Kidney (tissue), 13 donors: ENCODE measurements at regions not wholly inside any gene's neighbourhood (a gene's known extent, or its start where the extent isn't known, plus 50 kb on each side); places are given as distances from the start of the nearest gene placed in this dataset.

Experiments used
- DNase-seq, 5 donors: peaks; one replicate each; pipeline ENCODE4 v3.0.0-alpha.2; 2013 to 2020
- FAIRE-seq: peaks from 2 replicates; lab custom pipeline; 2012; peaks lifted over from hg19 to GRCh38; lab: Jason Lieb, UNC
- H3K27ac ChIP-seq, 2 donors: one replicate each; pipeline ENCODE4 v1.7.0; 2013; ENCODE audit warnings: low read depth in 2 of 2, low read length in 2 of 2, inconsistent platforms in 1 of 2
- H3K27me3 ChIP-seq: one replicate; pipeline ENCODE4 v1.7.1; 2013; ENCODE audit warnings: low read length, inconsistent platforms; ENCODE audit not compliant: control insufficient read depth, insufficient read depth
- H3K36me3 ChIP-seq, 3 donors: one replicate each; pipeline versions ENCODE4 v1.7.0 to v1.7.1; 2013; ENCODE audit warnings: low read length in 3 of 3, control low read depth in 1 of 3, inconsistent platforms in 1 of 3; ENCODE audit not compliant: insufficient read depth in 3 of 3, control insufficient read depth in 2 of 3
- H3K4me1 ChIP-seq, 3 donors: one replicate each; pipeline versions ENCODE4 v1.7.0 to v1.7.1; 2013; ENCODE audit warnings: low read length in 3 of 3, inconsistent platforms in 1 of 3, low read depth in 1 of 3; ENCODE audit not compliant: control insufficient read depth in 2 of 3, insufficient read depth in 2 of 3
- H3K4me3 ChIP-seq, 3 donors: one replicate each; pipeline versions ENCODE4 v1.7.0 to v1.8.1; 2013; ENCODE audit warnings: low read length in 3 of 3, control low read depth in 1 of 3, inconsistent platforms in 1 of 3
- H3K9ac ChIP-seq, 3 donors: one replicate each; pipeline versions ENCODE4 v1.7.0 to v1.7.1; 2013; ENCODE audit warnings: low read length in 3 of 3, control low read depth in 1 of 3, inconsistent platforms in 1 of 3
- H3K9me3 ChIP-seq, 3 donors: one replicate each; pipeline versions ENCODE4 v1.7.0 to v1.7.1; 2013; ENCODE audit warnings: low read length in 3 of 3, control low read depth in 1 of 3, inconsistent platforms in 1 of 3; ENCODE audit not compliant: control insufficient read depth in 2 of 3, insufficient read depth in 1 of 3
- intact Hi-C: fragments of 100-400 bp; cut with DNase I; formaldehyde crosslinking; loops from one replicate; pipeline ENCODE4 v1.11.1; 2022
- TF ChIP-seq, protein P1 (sequence below): IDR thresholded peaks from 3 replicates; pipeline ENCODE4 v1.5.1; 2012; ENCODE audit warnings: mild to moderate bottlenecking, moderate library complexity, borderline replicate concordance; ENCODE audit not compliant: insufficient read depth; ENCODE audit errors: extremely low read depth
- donor health status: control.
- donor health status: control.
- donor health status: control.
- donor health status: control.
- donor health status: control.
- donor health status: DM: yes; HTN: yes; CAD: no.
- donor health status: Normal renal cell carcinoma (clear cell type).

DNA sequence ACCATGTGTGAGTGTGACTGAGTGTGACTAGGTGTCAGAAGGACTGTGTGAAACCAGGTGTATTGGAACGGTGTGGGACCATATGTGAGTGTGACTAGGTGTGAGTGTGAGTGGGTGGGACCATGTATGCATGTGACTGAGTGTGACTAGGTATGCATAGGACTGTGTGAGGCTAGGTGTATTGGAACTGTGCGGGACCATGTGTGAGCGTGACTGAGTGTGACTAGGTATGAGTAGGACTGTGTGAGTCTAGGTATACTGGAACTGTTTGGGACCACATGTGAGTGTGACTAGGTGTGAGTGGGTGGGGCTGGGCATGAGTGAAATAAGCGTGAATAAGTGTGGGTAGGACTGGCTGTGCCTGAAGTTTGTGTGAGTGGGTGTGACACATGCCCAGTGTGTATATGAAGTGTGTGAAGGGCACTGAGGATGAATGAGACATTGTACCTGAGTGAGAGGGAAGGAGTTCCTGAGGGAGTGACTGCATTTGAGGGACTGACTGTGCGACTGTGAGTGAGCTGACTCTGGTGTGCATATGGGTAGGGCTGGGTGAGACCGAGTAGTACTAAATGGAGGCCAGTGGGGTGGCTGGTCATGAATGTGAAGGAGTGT, 247.0 kb upstream of the CCDC54 start:
- no peaks in the 10 kb centered on the region for H3K27me3 ChIP-seq
- TF ChIP-seq, protein P1, sequence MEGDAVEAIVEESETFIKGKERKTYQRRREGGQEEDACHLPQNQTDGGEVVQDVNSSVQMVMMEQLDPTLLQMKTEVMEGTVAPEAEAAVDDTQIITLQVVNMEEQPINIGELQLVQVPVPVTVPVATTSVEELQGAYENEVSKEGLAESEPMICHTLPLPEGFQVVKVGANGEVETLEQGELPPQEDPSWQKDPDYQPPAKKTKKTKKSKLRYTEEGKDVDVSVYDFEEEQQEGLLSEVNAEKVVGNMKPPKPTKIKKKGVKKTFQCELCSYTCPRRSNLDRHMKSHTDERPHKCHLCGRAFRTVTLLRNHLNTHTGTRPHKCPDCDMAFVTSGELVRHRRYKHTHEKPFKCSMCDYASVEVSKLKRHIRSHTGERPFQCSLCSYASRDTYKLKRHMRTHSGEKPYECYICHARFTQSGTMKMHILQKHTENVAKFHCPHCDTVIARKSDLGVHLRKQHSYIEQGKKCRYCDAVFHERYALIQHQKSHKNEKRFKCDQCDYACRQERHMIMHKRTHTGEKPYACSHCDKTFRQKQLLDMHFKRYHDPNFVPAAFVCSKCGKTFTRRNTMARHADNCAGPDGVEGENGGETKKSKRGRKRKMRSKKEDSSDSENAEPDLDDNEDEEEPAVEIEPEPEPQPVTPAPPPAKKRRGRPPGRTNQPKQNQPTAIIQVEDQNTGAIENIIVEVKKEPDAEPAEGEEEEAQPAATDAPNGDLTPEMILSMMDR: no peak
- H3K4me1 ChIP-seq: no peaks in the 10 kb centered on the region
- H3K36me3 ChIP-seq: no peaks in the 10 kb centered on the region
- no peak overlapping the region for H3K9ac ChIP-seq
- no peak for FAIRE-seq
- no peak for DNase-seq
- no peaks in the 10 kb centered on the region for H3K9me3 ChIP-seq
- H3K4me3 ChIP-seq: no peak overlapping the region
- intact Hi-C loops: no loop called here
- no peak overlapping the region for H3K27ac ChIP-seq

DNA sequence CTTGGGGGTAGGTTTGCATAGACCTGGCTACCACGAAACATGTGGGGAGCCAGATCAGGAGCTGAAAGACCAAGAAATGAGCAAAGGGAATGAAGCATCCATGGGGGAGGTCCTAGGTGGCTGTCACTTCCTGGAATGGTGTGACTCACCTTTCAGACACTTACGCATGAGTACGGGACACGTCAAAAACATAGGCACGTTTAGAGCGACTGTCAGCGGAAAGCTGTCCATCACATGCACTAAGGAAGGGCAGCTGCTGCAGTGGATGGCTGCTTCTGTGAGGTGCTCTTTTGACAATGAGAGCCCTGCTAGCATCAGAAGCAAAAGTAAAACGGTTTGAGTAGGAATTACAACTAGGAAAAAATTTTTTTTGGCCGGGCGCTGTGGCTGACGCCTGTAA, 244.6 kb upstream of the CCDC54 start:
- no peaks in the 10 kb centered on the region for H3K9me3 ChIP-seq
- no peak overlapping the region for H3K9ac ChIP-seq
- TF ChIP-seq, protein P1: no peak
- no peaks in the 10 kb centered on the region for H3K36me3 ChIP-seq
- H3K4me1 ChIP-seq: no peaks in the 10 kb centered on the region
- FAIRE-seq (no peak), DNase-seq (no peak)
- H3K4me3 ChIP-seq: no peak overlapping the region
- intact Hi-C loops: no loop called here
- no peak overlapping the region for H3K27ac ChIP-seq
- H3K27me3 ChIP-seq: no peaks in the 10 kb centered on the region

DNA sequence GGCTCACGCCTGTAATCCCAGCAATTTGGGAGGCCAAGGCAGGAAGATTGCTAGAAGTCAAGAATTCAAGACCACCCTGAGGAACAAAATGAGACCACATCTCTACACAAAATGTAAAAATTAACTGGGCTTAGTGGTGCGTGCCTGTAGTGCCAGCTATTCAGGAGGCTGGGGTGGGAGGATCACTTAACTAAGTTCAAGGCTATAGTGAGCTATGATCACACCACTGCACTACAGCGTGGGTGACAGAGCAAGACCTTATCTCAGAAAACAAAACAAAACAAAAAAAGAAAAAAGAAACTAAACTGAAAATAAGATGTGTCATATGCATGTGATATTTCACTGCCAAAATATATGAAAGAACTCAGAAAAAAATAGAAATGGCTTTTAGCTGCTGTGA, 243.3 kb upstream of the CCDC54 start:
- Histone ChIP-seq H3K36me3 (no peaks in the 10 kb centered on the region), H3K9ac (no peak overlapping the region), H3K4me3 (no peak overlapping the region), H3K27ac (no peak overlapping the region), H3K9me3 (no peaks in the 10 kb centered on the region), H3K4me1 (no peaks in the 10 kb centered on the region), H3K27me3 (no peaks in the 10 kb centered on the region)
- TF ChIP-seq, protein P1: no peak
- FAIRE-seq: no peak
- no peak for DNase-seq
- intact Hi-C loops: no loop called here

DNA sequence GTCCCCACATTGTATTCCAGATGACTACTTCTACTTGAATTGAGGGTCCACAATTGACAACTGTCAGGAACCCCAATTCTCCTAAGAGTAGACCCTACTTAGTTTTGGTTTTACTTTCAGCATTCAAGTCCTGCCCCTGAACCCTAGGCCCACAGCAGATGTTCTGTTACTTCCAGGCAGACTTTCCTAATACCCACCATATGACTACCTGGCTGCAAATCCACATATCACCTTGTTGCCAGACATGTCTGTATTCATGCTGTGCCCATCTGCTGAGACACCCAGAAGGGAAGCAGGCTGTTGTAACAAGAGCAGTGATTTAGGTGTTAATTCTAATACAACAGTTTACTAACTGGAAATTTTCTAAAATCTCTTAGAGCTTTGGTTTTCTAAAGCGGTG, 235.1 kb upstream of the CCDC54 start:
- Histone ChIP-seq H3K27ac (no peak overlapping the region), H3K4me3 (no peak overlapping the region), H3K36me3 (no peaks in the 10 kb centered on the region), H3K4me1 (no peaks in the 10 kb centered on the region), H3K9ac (no peak overlapping the region), H3K9me3 (no peaks in the 10 kb centered on the region), H3K27me3 (no peaks in the 10 kb centered on the region)
- no peak for DNase-seq
- intact Hi-C loops: no loop called here
- TF ChIP-seq, protein P1: no peak
- no peak for FAIRE-seq
